ENCODE measurements at regions not wholly inside any gene's neighbourhood (a gene's known extent, or its start where the extent isn't known, plus 50 kb on each side); places are given as distances from the start of the nearest gene placed in this dataset.

DNA sequence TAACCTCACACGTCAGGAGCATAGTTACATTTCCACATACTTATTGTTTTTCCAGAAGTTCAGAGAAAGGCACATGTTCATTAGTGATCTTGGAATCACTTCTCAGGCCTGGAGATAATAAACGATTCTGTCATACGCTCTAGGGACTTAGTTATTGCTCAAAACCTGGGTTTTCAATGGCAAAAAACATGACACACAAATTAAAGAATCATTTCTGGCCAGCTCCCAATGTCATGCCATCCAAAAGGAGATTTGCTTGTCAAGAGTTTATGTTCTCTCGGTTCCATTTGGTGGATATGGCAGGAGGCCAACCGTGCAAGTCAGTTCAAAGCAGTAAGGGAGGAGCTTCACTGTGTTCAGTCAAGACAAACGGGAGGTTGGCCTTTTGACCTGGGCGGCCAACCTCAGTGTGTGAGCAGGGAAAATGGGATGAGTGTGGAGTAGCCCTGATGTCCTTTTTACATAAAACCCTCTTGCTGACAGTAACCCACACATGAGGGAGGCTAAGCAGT is 123.4 kb downstream of the NXNL2 start:
- DNase-seq, result peak in 1 of 56 donors; percentile 12

DNA sequence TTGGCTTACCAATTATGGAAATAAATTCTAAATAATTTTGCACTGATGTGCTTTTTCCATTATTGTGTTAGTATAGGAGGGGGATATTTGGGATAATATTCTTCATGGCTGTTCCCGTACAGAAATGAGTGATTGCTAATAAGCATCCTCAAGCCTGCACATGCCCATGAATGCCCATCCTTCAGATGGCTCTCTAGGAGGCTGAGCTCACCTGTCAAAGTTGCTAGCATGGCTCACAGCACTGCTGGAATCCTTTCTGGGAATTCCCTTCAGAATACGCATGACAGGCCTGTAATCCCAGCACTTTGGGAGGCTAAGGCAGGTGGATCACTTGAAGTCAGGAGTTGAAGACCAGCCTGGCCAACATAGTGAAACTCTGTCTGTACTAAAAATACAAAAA is 124.1 kb downstream of the NXNL2 start:
- DNase-seq, result no peak

DNA sequence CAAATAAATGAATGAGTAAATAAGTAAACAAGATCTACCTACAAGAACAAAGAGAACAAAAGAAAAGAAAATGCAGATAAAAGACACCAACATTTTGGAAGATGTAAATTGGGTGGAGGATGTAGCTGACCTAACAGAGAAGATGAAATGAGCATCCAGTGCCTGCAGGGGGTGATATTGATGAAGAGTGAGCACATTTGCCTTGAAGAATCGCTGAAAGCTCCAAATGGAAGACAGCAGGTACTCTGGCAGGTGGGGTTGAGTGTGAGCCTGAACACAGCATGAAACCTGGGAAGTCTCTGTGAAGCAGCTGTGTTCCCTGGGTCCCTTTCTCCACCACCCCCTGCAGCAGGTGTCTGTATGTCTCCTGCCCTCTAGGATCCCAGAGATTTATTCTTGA is 125.6 kb downstream of the NXNL2 start:
- no peak for DNase-seq

DNA sequence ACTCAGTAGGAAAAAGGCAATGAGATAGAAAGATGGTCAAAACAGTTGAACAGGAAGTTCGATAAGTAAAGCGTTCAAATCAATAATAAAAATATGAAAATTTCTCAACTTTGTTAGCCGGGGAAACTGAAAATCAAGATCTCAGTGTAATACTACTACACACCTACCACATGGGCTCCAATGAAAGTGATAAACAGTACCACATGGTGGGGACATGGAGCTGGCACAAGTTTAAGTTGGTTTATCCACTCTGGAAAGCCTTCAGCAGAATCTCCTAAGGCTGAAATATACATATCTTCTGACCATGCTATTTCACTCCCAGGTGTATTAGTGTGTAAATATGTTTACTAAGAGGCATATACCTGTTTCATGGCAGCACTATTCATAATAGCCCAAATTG is 126.8 kb downstream of the NXNL2 start:
- DNase-seq, result no peak

DNA sequence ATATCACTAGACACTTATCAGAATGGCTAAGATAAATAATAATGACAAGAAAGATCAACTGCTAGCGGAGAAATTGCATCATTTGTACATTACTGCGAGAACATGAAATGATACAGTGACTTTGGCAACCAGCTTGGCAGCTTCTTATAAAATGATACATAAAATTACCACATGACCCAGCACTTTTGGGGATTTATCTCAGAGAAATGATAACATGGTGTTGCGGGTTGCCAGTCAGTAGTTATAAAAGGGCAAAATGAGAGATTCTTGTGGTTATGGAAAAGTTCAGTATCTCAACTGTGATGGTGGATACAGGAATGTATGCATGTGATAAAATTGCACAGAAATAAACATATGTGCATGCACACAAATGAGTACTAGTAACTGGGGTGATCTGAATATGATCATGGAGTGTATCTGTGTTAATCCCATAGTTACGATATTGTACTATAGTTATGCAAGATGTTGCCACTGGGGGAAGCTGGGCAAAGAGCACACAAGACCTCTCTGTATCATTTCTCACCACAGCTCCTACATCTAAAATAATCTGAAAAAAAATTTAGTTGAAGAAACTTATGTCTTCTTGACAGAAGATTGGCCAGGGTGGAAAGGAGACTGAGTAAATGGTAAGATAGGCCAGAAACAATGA is 128.9 kb downstream of the NXNL2 start:
- no peak for DNase-seq

DNA sequence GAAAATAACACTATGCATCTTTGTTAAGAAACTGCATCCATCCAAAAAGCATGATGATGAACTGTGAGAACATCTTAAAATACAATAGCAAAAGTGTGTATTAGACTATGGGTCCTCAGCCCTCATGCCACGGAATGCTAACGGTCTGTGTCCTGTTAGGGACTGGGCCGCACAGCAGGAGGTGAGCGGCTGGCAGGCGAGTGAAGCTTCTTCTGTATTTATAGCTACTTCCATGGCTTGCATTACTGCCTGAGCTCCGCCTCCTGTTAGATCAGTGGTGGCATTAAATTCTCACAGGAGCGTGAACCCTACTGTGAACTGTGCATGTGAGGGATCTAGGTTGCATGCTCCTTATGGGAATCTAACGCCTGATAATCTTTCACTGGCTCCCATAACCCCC is 129.8 kb downstream of the NXNL2 start:
- DNase-seq, result no peak

DNA sequence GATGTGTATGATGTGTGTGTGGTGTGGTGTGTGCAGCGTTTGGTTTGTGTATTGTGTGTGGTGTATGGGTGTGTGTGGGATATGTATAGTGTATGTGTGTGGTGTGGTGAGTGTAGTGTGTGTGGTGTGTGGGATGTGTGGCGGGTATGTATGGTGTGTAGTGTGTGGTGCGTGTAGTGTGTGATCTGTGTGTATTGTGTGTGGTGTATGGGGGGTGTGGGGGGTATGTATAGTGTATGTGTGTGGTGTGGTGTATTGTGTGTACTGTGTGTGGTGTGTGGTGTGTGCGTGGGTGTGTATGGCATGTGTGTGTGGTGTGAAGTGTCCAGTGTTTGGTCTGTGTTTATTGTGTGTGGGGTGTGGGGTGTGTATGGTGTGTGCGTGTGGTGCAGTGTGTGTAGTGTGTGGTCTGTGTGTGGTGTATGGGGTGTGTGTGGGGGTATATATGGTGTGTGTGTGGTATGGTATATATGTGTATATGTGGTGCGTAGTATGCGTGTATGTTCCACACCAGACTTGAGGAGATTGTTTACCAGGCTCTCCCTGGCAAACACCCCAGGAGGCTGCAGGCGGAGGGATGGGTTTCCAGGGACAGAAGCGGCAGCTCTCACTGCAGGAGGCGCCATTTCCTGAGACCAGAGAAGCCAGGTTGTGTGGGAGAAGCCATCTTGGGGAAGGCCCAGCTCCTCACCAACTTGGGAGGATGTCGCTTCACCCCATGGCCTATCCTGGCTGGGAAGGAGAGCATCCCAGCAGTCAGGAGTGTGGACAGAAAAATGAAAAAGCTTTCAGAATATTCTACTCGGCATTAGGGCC is 138.1 kb downstream of the NXNL2 start:
- no peak for DNase-seq

DNA sequence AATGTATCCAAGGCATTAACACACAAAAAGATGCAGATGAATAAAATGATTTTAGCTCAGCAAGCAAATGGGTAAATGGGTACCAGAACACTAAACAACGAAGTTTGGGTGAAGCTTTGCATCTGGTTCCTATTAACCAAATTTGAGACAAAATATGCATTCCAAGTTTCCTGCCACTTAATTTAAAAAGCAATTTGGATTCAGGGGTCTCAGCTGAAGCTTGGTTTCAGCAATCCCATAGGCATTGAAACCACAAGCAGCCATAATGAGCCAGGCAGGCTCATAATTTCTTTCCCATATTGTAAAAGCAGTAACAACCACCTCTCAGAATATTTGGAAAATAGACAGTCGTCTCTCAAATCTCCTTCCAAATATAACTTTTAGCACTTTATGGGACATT is 138.9 kb downstream of the NXNL2 start:
- DNase-seq, result no peak

DNA sequence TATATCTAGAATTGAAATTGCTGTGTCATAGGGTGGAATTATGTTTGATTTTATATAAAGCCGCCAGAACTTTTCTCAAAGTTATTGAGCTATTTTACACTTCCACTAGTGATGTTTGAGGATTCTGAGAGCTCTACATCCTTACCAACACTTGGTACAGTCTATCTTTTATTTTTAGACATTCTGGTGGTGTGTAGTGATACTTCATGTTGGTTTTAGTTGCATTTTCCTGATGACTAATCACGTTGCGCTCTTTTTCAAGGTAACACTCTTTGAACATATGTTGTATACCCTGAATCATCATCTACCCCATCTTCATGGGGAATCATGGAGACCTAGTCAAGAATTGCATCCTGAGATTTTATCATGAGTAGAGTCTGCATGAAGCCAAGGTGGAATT is 141.7 kb downstream of the NXNL2 start:
- no peak for DNase-seq

DNA sequence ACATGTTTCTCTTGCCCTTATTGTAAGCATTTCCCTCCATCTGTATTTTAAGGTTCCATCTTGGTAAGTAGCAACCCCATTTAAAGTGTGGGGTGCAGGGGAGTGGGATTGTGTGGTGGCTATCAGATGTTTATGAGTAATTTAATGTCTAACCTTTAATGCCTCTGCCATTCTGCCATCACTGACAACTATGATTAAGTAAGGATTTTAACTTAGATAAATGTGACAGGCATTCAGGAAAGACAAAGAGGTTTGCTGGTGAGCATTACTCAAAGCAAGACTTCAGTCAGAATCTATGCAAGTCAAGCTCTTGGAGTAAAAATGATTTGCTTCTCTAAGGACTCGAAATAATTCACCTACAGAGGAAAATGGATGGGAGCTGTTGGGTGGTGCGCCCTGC is 143.0 kb downstream of the NXNL2 start:
- DNase-seq, result no peak

DNA sequence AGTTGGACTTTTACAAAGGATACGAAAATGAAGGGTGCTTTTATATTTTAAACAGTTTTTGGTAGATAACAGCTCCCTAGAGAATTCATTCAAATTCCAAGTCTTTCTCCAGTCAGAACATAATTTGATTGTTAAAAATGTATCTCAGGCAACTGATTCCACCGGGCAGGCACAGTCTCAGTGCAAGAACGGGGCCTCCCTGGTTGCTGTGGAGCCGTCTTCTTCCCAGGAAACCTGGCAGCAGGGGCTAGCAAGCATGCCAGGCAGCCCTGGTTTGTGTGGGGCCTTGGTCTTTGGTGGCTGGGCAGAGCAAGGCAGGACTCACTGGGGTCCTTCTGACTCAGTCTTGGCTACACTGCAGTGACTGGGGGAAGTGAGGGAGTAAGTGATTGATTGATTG is 143.5 kb downstream of the NXNL2 start:
- peak in 23 of 56 donors; percentile 3 to 63 (median 23) for DNase-seq

DNA sequence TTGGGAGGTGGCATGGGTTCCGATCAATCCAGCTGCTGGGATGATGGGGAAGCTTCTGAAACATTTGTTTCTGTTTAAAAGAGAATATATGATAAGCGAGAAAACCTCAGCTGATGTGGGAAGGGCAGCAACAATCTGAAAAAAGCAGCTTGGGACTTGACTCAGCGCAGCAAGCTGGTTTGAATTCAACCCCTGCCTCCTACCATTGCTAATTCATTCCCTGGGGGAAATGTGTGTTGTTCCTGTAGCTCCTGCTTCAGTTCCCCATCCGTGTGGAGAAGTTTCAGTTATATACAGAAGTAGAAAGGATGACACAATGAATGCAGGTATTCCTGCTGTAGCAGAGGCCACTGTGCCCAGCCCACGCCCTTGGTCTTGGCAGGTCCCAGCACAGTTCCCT is 145.1 kb downstream of the NXNL2 start:
- DNase-seq, result peak in 1 of 56 donors; percentile 4

DNA sequence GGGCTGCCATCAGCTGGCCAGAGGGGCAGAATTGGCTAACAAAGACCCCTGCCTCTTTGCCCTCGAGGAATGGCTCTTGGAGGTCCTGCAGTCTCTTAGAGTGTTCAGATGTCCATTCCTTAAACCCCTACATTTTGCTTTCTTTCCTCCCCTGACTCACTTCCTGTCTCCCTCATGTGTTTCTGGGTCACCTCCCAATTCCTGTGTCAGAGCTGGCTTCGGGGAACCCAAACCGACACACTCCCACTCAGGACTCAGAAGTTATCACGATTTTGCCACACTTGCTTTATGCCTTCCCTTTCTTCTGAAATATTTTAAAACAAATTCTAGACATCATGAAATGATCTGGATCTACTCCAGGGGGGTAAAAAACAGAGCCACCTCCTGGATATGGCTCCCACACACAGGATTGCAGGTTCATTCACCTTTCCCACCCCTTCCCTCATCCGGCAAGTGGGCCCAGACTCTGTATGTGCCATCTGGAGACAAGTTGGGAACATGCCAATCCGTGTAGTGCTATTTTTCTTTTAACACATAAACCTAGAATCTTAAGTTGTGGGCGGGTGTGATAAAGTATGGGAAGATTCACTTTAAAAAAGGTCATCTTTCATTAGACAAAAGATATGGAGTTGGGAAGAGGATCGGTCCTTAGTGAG is 145.7 kb downstream of the NXNL2 start:
- DNase-seq, result no peak

DNA sequence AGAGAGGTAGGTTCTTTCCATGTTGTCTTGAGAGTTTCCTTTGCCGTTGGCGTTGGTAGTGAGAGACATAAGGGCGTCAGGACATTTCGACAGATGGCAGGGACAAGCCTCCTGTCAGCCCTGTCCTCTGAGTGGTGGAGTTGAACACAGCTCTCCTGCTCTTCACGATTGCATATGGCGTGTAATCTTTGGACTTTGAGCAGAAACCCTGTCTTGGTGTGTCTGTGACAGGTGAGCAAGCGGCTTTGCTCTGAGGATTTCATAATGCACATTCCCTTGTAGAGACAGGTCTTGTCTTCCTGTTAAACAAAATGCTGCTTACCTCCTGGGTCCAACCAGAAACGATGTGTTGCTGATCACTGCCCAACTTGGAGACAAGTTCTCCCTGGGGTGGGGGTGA is 146.5 kb downstream of the NXNL2 start:
- DNase-seq, result no peak

DNA sequence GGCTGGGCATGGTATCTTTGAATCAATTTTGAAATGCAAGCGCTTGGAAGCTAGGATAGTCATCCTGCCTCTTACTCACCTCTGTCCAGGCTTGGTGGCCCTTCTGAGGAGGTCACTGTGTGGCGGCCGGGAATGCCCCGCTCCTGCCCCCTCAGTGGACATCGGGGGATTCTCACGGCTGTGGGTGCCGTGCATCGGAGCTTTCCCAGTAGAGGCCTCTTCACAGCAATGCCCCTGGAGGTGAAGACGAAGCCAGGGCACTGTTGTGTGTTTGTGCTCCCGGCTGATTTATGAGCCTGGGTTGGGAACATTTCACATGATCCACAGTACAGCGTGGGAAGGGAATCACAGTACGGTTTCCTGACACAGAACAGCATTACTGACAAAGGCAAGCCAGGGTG is 147.5 kb downstream of the NXNL2 start:
- no peak for DNase-seq

DNA sequence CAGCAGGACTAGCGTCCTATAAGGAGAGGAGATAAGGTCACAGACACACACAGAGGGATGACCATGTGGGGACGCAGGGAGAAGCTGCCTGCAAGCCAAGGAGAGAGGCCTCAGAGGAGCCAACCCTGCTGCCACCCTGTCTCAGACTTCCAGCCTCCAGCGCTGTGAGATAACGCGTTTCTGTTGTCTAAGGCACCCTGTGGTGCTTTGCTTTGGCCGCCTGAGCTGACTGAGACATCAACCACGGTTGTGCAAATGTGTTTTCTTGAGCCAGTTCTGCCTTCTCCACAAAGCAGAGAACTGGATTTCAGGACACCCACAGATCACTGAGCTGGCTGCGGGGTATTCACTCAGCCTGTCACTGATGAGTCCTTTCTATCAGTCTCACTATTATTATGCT is 149.1 kb downstream of the NXNL2 start:
- no peak for DNase-seq

DNA sequence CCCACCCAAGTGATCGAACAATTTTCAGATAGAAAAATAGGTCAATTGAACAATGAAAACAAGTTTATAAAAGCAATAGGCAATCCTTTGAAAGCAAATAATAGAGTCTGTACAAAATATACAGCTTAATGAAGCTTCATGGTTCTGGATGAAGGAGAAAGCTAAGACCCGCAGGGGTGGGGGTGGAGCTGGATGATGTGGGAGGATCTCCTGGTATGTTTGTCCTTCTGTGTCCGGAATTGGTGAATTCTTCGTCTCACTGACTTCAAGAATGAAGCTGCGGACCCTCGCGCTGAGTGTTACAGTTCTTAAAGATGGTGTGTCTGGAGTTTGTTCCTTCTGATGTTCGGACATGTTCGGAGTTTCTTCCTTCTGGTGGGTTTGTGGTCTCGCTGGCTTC is 149.9 kb downstream of the NXNL2 start:
- no peak for DNase-seq

DNA sequence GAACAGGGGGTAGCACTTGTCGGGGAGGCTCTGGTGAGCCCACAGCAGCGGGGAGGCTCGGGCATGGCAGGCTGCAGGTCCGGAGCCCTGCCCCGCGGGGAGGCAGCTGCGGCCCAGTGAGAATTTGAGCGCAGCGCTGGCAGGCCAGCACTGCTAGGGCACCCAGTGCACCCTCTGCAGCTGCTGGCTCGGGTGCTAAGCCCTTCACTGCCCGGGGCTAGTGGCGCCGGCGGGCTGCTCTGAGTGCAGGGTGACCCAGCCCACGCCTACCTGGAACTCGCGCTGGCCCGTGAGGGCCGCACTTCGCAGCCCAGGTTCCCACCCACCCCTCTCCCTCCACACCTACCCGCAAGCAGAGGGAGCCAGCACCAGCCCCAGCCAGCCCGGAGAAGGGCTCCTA is 151.0 kb downstream of the NXNL2 start:
- DNase-seq, result no peak

DNA sequence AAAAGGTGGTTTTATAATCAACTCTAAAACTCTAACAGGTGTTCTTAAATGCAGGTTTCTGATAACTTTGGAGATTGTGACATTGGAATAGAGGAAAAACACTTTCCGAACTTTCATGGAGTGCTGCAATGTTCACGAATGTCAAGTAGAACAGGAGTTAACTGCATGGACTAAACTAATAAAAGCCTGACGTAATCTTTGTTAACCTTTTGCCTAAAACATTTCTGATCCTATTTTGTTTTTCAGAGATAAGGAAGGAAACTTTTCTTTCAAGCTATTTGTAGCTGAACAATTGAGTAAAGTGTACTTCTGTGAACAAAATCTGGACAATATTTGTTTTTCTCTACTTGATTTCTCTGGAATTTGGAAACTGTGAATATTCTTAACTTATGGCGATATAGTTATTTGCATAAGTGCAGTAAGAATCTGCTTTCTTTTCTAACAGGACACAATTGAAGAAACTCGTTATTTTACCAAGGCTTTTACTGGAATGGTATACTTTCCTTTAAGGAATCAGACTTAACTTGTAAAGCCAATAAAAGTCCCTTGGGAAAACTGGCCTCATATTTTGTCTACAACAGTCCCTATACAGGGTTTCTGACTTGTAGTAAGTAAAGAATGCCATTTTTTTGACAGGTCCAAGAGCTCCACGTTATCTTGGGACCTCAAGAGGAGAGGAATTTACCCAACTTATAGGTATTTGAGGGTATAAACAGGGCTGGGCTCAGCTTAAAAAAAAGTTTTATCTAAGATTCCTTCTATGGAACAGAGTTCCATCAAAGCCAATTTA is 154.7 kb downstream of the NXNL2 start:
- no peak for DNase-seq

DNA sequence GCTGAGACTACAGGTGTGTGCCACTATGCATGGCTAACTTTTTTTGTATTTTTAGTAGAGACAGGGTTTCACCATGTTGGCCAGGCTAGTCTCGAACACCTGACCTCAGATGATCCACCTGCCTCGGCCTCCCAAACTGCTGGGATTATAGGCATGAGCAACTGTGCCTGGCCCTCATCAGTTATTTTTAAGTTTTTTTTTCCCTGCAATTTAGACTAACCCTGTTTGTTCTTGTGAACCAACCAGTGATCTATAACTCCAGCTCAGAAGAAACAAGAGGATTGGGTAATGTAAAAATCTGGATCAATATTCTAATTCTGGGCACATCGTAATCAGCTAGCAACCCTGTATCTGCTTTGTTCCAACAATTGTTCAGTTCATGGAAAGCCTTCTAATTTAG is 155.7 kb downstream of the NXNL2 start:
- no peak for DNase-seq

DNA sequence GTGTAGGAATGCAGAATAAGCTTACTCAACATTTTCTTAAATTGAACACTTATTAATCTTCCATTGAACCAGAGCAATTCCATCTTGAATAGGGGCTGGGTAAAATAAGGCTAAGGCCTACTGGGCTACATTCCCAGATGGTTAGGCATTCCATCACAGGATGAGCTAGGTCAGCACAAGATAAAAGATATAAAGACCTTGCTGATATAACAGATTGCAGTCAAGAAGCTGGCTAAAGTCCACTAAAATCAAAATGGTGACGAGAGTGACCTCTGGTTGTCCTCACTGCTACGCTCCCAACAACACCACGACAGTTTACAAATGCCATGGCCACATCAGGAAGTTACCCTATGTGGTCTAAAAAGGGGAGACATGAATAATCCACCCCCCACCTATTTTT is 156.1 kb downstream of the NXNL2 start:
- DNase-seq, result no peak

DNA sequence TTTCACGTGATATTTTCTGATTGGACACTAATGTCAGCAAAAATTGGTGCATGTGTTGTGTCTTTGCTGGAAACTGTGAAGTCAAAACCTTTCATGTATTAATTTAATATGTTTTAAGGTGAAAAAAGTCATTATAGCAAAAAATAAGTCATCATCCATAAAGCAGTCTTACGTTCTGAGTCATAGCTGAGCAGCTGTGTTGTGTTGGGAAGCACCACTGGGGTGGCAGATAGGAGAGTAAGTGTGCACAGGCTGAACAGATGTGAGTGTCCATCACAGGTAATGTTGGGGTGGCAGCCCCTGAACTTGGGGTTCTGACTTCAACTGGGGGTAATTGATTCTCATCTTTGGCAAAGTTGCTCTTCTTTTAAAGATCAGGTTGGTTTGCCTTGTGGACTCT is 156.8 kb downstream of the NXNL2 start:
- no peak for DNase-seq
